ENCODE measurements at regions not wholly inside any gene's neighbourhood (a gene's known extent, or its start where the extent isn't known, plus 50 kb on each side); places are given as distances from the start of the nearest gene placed in this dataset.

GRCh38 chr17:68125111-68125870 lies 89.8 kb downstream of the KPNA2 start:
- 0 out of 2 replicates have a peak, but pooled peaks cover 3% of the 10 kb centered on the region for H3K9me3 ChIP-seq (replicated peaks)
- no peaks in the 10 kb centered on the region for H3K4me1 ChIP-seq
- H3K36me3 ChIP-seq = no peaks in the 10 kb centered on the region; the same call in 1 of the 2 replicates
- no peak overlapping the region for H3K27ac ChIP-seq
- DNase-seq = no peak
- no peaks in the 10 kb centered on the region for H3K27me3 ChIP-seq
- no peak overlapping the region for H3K4me3 ChIP-seq

GRCh38 chr17:68127914-68128313 lies 92.4 kb downstream of the KPNA2 start:
- H3K27ac ChIP-seq = no peak overlapping the region
- H3K36me3 ChIP-seq = no peaks in the 10 kb centered on the region; the same call in 1 of the 2 replicates
- H3K9me3 ChIP-seq (replicated peaks) = no peaks in the 10 kb centered on the region
- DNase-seq = no peak
- H3K4me1 ChIP-seq = no peaks in the 10 kb centered on the region
- no peak overlapping the region for H3K4me3 ChIP-seq
- no peaks in the 10 kb centered on the region for H3K27me3 ChIP-seq

DNA sequence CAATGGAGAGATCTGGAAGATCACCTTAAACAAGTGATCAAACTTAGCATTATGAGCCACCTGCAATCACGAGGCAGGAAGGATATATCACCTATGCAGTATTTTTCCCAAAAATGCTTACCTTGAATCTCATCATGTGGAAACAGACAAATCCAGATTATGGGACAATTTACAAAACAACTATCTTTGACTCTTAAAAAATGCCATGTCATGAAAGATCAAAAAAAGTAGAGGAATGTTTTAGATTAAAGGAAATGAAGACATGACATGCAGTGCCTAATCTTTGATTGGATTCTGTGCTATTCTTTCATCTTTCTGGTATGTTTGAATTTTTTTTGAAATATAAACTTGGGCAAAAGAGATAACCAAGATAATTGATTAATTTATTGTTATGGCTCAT lies 95.9 kb downstream of the KPNA2 start:
- Histone ChIP-seq H3K4me1 (no peaks in the 10 kb centered on the region), H3K4me3 (no peak overlapping the region), H3K36me3 (no peaks in the 10 kb centered on the region), H3K27ac (no peak overlapping the region), H3K27me3 (no peaks in the 10 kb centered on the region), H3K9me3 (replicated peaks) (no peaks in the 10 kb centered on the region)
- DNase-seq = no peak

DNA sequence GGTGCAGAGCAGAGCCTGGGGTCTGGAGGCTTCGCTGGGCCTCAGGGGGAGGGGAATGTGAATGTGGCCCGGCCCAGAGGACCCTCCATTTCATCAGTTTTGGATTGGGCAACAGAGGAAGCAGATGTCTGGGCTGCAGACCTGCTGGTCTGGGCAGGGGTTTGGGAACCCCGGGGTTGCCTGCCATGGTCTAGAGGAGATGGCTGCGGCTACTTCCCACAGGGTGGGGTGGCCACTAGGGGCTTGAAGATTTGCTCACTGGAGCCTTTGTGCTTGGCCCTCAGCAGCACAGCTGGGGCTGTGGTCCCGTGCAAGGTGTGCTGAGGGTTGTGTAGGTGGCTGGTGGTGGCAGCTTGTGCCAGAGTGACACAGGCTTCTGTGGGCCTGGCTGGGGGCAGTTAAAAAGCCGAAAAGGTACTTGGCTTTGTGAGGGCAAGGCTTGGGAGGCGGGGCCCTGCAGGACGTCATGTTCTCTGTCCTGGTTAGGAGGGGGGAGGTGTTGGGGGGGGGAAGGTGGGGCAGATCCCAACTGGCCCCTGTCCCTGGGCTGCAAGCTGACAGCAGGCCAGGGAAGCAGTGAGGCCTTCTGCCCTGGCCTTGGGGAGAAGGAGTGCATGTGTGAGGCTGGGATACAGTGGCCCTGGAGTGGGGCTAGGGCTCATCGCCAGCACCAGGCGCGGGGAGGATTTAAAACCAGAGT lies 98.0 kb downstream of the KPNA2 start:
- no peak for DNase-seq
- Histone ChIP-seq H3K4me1 (no peaks in the 10 kb centered on the region), H3K9me3 (replicated peaks) (no peaks in the 10 kb centered on the region), H3K4me3 (no peak overlapping the region), H3K27ac (no peak overlapping the region), H3K36me3 (no peaks in the 10 kb centered on the region), H3K27me3 (no peaks in the 10 kb centered on the region)

DNA sequence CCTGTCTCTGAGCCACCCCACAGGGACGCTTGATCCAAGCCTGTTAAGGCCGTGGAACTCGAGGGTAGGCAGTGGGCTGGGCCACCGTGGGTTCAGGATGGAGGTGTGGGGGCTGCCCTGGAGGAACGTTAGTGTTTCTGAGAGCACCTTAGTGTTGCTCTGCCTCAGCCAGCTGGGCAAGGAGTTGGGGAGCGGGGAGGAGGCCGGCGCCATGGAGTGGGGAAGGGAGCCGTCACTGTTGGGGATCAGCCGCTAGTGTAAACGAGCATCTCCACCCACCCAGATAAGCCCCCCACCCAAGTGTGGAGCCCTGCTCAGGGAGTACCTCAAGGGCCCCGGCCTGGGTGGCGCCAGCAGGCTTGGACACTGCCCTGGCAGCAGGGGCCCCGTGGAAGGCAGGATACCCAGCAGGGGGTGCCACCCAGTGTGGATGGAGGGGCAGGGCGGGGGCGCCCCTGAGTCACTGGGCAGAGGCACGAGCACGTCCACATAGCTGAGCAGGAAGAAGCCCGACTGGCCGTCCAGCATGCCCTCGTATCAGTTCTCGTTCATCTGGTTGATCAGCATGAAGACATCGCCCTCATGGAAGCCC lies 98.6 kb downstream of the KPNA2 start:
- Histone ChIP-seq H3K36me3 (no peaks in the 10 kb centered on the region), H3K9me3 (replicated peaks) (no peaks in the 10 kb centered on the region), H3K27me3 (no peaks in the 10 kb centered on the region), H3K27ac (no peak overlapping the region), H3K4me3 (no peak overlapping the region), H3K4me1 (no peaks in the 10 kb centered on the region)
- no peak for DNase-seq

DNA sequence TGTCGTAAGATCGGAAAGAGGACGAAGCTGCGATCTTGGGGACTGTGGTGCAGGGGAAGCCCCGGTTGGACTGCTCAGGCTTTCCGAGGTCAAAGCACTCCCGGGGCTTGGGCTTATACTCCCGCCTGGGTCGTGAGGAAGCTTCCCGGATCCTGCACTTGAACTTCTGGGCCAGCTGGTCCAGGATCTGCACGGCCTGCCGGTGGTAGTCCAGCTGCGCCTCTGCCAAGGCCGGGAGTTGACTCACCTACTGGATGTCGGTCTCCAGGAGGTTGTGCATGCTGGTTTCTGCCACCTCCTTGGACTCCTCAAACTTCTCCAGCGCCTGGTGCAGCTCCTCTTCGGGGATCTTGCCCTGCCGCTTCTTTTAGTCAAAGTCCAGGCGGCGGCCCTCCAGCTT lies 99.2 kb downstream of the KPNA2 start:
- Histone ChIP-seq H3K27me3 (no peaks in the 10 kb centered on the region), H3K4me3 (no peak overlapping the region), H3K9me3 (replicated peaks) (no peaks in the 10 kb centered on the region), H3K27ac (no peak overlapping the region), H3K4me1 (no peaks in the 10 kb centered on the region), H3K36me3 (no peaks in the 10 kb centered on the region)
- no peak for DNase-seq

- no peak for DNase-seq
- no peak overlapping the region for H3K4me3 ChIP-seq
- H3K27ac ChIP-seq = no peak overlapping the region
- no peaks in the 10 kb centered on the region for H3K36me3 ChIP-seq
- no peaks in the 10 kb centered on the region for H3K9me3 ChIP-seq (replicated peaks)
- H3K4me1 ChIP-seq = no peaks in the 10 kb centered on the region
- no peaks in the 10 kb centered on the region for H3K27me3 ChIP-seq
These were observed 99.8 kb downstream of the KPNA2 start for GRCh38 chr17:68135141-68135887.

- no peaks in the 10 kb centered on the region for H3K27me3 ChIP-seq
- no peaks in the 10 kb centered on the region for H3K9me3 ChIP-seq (replicated peaks)
- no peak for DNase-seq
- no peak overlapping the region for H3K4me3 ChIP-seq
- H3K4me1 ChIP-seq = no peaks in the 10 kb centered on the region
- H3K27ac ChIP-seq = no peak overlapping the region
- H3K36me3 ChIP-seq = no peaks in the 10 kb centered on the region
These were observed 105.5 kb downstream of the KPNA2 start for GRCh38 chr17:68141050-68141449.

DNA sequence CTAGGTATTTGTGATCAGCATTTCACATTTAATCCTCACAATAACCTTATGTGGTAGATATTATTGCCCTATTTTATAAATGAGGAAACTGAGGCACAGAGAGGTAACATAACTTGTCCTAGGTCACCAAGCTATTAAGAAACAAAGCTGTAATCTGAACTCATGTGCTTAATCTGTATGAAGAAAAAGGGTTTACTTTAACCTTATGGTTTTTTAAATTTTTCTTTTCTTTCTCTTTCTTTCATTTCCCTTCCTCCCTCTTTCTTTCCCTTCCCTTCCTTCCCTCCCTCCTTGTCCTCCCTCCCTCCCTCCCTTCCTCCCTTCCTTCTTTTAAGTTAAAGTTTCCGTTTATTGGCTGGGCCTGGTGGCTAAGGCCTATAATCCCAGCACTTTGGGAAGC lies 105.2 kb upstream of the AMZ2 start:
- no peaks in the 10 kb centered on the region for H3K9me3 ChIP-seq (replicated peaks)
- H3K4me1 ChIP-seq = no peaks in the 10 kb centered on the region
- no peaks in the 10 kb centered on the region for H3K36me3 ChIP-seq
- no peak overlapping the region for H3K4me3 ChIP-seq
- H3K27ac ChIP-seq = no peak overlapping the region
- DNase-seq = no peak
- H3K27me3 ChIP-seq = no peaks in the 10 kb centered on the region

GRCh38 chr17:68143425-68143824 lies 104.4 kb upstream of the AMZ2 start:
- no peak overlapping the region for H3K27ac ChIP-seq
- H3K4me3 ChIP-seq = no peak overlapping the region
- no peaks in the 10 kb centered on the region for H3K4me1 ChIP-seq
- no peaks in the 10 kb centered on the region for H3K9me3 ChIP-seq (replicated peaks)
- H3K27me3 ChIP-seq = no peaks in the 10 kb centered on the region
- no peak for DNase-seq
- no peaks in the 10 kb centered on the region for H3K36me3 ChIP-seq

DNA sequence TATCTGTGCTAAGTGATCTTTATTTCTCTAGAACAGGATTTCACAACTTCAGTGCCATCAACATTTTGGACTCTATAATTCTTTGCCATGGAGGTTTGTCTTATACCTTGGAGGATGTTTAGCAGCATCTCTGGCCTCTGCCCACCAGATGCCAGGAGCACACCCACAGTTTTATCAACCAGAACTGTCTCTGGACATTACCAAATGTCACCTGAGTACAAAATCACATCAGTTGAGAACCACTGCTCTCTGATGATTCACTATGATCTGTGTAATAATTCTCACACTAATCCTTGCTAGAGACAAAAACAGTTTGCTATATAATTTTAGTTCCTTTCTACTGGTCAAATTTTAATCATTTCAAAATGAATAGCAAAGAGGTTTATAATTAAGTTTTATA lies 102.8 kb upstream of the AMZ2 start:
- no peaks in the 10 kb centered on the region for H3K27me3 ChIP-seq
- H3K36me3 ChIP-seq = no peaks in the 10 kb centered on the region
- no peak for DNase-seq
- no peak overlapping the region for H3K27ac ChIP-seq
- H3K9me3 ChIP-seq (replicated peaks) = no peaks in the 10 kb centered on the region
- no peaks in the 10 kb centered on the region for H3K4me1 ChIP-seq
- H3K4me3 ChIP-seq = no peak overlapping the region

DNA sequence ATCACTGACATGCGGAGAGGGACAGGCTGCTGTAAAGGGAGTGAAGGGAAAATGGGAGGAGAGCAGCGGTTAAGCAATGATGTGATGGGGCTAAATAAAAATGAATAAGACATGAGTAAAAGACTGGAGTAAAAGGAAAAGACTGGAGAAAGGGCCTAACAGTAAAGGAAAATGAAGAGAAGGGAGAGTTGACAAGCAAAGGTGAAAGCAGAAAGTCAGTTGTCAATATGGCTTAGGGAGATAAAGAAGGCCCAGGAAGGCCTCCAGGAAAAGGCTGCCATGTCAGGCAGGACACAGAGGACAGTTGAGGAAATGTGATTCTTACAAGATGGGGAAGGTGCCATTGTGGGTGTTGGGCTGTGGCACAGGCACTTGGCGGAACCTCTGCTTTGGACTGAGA lies 98.9 kb upstream of the AMZ2 start:
- Histone ChIP-seq H3K27ac (no peak overlapping the region), H3K27me3 (no peaks in the 10 kb centered on the region), H3K4me3 (no peak overlapping the region), H3K36me3 (no peaks in the 10 kb centered on the region), H3K4me1 (no peaks in the 10 kb centered on the region), H3K9me3 (replicated peaks) (no peaks in the 10 kb centered on the region)
- DNase-seq = no peak

DNA sequence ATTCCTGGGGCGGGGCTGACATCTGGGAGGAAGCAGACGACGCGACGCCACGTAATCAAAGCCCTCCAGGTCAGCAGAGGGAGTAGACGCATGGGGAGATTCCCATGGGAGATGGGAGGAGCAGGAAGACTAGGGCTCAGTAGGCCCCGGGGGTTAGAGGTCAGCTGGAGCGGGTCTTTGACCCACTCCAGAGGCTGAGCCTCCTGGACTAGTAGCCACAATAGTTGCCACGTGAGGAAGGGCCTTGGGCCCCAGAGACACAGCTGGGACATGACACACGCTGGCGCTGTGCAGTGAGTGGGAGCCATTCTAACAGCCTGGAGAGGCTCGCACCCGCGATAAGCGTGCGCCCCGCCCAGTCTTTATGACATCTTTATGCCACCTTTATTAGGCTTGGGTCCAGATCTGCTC lies 95.7 kb upstream of the AMZ2 start:
- no peaks in the 10 kb centered on the region for H3K36me3 ChIP-seq
- H3K9me3 ChIP-seq (replicated peaks) = no peaks in the 10 kb centered on the region
- no peaks in the 10 kb centered on the region for H3K27me3 ChIP-seq
- no peak for DNase-seq
- no peak overlapping the region for H3K4me3 ChIP-seq
- no peak overlapping the region for H3K27ac ChIP-seq
- H3K4me1 ChIP-seq = no peaks in the 10 kb centered on the region

GRCh38 chr17:68155692-68156091 lies 92.2 kb upstream of the AMZ2 start:
- Histone ChIP-seq H3K9me3 (replicated peaks) (no peaks in the 10 kb centered on the region), H3K4me1 (no peaks in the 10 kb centered on the region), H3K27me3 (no peaks in the 10 kb centered on the region), H3K36me3 (no peaks in the 10 kb centered on the region), H3K27ac (no peak overlapping the region), H3K4me3 (no peak overlapping the region)
- DNase-seq = no peak

Data from SJCRH30 (cell line).